Liver (tissue), 7 donors: ENCODE measurements at regions not wholly inside any gene's neighbourhood (a gene's known extent, or its start where the extent isn't known, plus 50 kb on each side); places are given as distances from the start of the nearest gene placed in this dataset.

Experiments used
- DNase-seq: peaks from one replicate; pipeline ENCODE4 v3.0.0-alpha.2; 2017; ENCODE audit warnings: low spot score
- H3K27ac ChIP-seq, 2 donors: one replicate each; pipeline ENCODE4 v1.7.0; 2013; ENCODE audit warnings: inconsistent platforms in 2 of 2, low read length in 2 of 2, control low read depth in 1 of 2, low read depth in 1 of 2, mild to moderate bottlenecking in 1 of 2
- H3K27me3 ChIP-seq, 4 donors: one replicate each; pipeline versions ENCODE4 v1.6.1 to v1.7.0; 2013; ENCODE audit warnings: low read length in 3 of 4, inconsistent platforms in 1 of 4, mild to moderate bottlenecking in 1 of 4, moderate library complexity in 1 of 4; ENCODE audit not compliant: control insufficient read depth in 4 of 4, insufficient read depth in 4 of 4
- H3K36me3 ChIP-seq, 4 donors: one replicate each; pipeline versions ENCODE4 v1.6.1 to v1.7.0; 2013; ENCODE audit warnings: low read length in 3 of 4, mild to moderate bottlenecking in 3 of 4, low read depth in 1 of 4, moderate library complexity in 1 of 4; ENCODE audit not compliant: control insufficient read depth in 4 of 4, insufficient read depth in 3 of 4
- H3K4me1 ChIP-seq, 4 donors: one replicate each; pipeline versions ENCODE4 v1.6.1 to v1.7.0; 2013; ENCODE audit warnings: low read length in 3 of 4, mild to moderate bottlenecking in 3 of 4, moderate library complexity in 1 of 4; ENCODE audit not compliant: control insufficient read depth in 4 of 4, insufficient read depth in 4 of 4
- H3K4me3 ChIP-seq, 3 donors: one replicate each; pipeline versions ENCODE4 v1.6.1 to v1.7.0; 2013; ENCODE audit warnings: low read length in 3 of 3, control low read depth in 1 of 3, low read depth in 1 of 3, mild to moderate bottlenecking in 1 of 3
- H3K9ac ChIP-seq, 2 donors: one replicate each; pipeline ENCODE4 v1.7.0; 2013; ENCODE audit warnings: low read length in 2 of 2, mild to moderate bottlenecking in 2 of 2, moderate library complexity in 2 of 2, control low read depth in 1 of 2, low read depth in 1 of 2
- H3K9me3 ChIP-seq, 4 donors: one replicate each; pipeline versions ENCODE4 v1.6.1 to v1.7.0; 2013; ENCODE audit warnings: low read length in 3 of 4; ENCODE audit not compliant: control insufficient read depth in 4 of 4
- ATF3 ChIP-seq: IDR thresholded peaks from 2 replicates; pipeline ENCODE4 v1.6.1; 2016; ENCODE audit warnings: antibody characterized with exemption
- EGR1 ChIP-seq, 2 donors: IDR thresholded peaks; 2 replicates each; pipeline ENCODE4 v1.6.1; 2016 to 2018; ENCODE audit warnings: antibody characterized with exemption in 2 of 2, low read depth in 2 of 2
- FOXA1 ChIP-seq: IDR thresholded peaks from 2 replicates; pipeline ENCODE4 v1.6.1; 2016; ENCODE audit warnings: antibody characterized with exemption
- FOXA2 ChIP-seq: IDR thresholded peaks from 2 replicates; pipeline ENCODE4 v1.6.1; 2016; ENCODE audit warnings: antibody characterized with exemption
- GABPA ChIP-seq, 2 donors: IDR thresholded peaks in 1 of 2; conservative IDR thresholded peaks in 1 of 2; 2 replicates each; pipeline ENCODE4 v1.6.1; 2016; ENCODE audit warnings: antibody characterized with exemption in 2 of 2, mild to moderate bottlenecking in 1 of 2, moderate library complexity in 1 of 2
- HNF4A ChIP-seq, 2 donors: conservative IDR thresholded peaks; 2 replicates each; pipeline ENCODE4 v1.6.1; 2016; ENCODE audit warnings: antibody characterized with exemption in 2 of 2, mild to moderate bottlenecking in 2 of 2
- HNF4G ChIP-seq: IDR thresholded peaks from 2 replicates; pipeline ENCODE4 v1.6.1; 2016; ENCODE audit warnings: antibody characterized with exemption
- MAX ChIP-seq: IDR thresholded peaks from 2 replicates; pipeline ENCODE4 v1.6.1; 2016; ENCODE audit warnings: antibody characterized with exemption
- NR2F2 ChIP-seq: IDR thresholded peaks from 2 replicates; pipeline ENCODE4 v1.6.1; 2016; ENCODE audit warnings: antibody characterized with exemption
- RAD21 ChIP-seq, 2 donors: IDR thresholded peaks; 2 replicates each; pipeline ENCODE4 v1.6.1; 2016; ENCODE audit warnings: antibody characterized with exemption in 2 of 2, mild to moderate bottlenecking in 2 of 2
- SP1 ChIP-seq: IDR thresholded peaks from 2 replicates; pipeline ENCODE4 v1.6.1; 2018; ENCODE audit warnings: antibody characterized with exemption, mild to moderate bottlenecking
- YY1 ChIP-seq: IDR thresholded peaks from 2 replicates; pipeline ENCODE4 v1.6.1; 2016; ENCODE audit warnings: antibody characterized with exemption, mild to moderate bottlenecking
- WGBS: extraction: QIAGEN DNeasy Blood & Tissue Kit; methylation state at CpG from one replicate; pipeline ENCODE4 v1.1.7; 2013; 5-methylcytosine and 5-hydroxymethylcytosine counted together
- TF ChIP-seq, protein P1 (sequence below): IDR thresholded peaks from 2 replicates; pipeline ENCODE4 v1.6.1; 2016; ENCODE audit warnings: antibody characterized with exemption, mild to moderate bottlenecking
- TF ChIP-seq, protein P2 (sequence below): IDR thresholded peaks from 2 replicates; pipeline ENCODE4 v1.6.1; 2016; ENCODE audit warnings: antibody characterized with exemption
- donor health status: healthy.
- donor health status: healthy.
- donor health status: healthy.
- donor health status: healthy.

DNA sequence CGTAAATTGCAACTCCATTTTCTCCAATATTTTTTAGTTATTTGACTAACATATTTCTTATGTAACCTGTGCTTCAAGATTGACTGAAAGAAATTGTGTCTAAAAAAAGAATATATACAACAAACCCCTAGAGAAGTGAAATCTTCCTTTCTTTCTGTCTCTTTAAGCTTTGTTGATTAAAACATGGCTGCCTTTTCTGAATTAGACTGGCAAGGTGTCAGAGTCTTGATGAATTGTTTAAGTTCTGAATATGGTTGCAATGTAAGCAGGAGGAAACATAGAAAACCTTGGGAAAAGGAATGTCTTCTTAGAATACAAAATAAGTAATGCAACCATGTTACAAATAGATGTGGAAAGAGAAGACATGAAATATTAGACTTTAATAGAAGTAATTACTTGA, 209.8 kb upstream of the CTNND2 start:
- DNase-seq, result no peak
- Histone ChIP-seq H3K27ac (no peak overlapping the region), H3K9me3 (no peaks in the 10 kb centered on the region), H3K9ac (no peak overlapping the region), H3K4me3 (no peak overlapping the region), H3K36me3 (no peaks in the 10 kb centered on the region), H3K4me1 (peaks cover 0 to 15% (median 3%) of the 10 kb centered on the region in 4 donors), H3K27me3 (no peaks in the 10 kb centered on the region)
- TF ChIP-seq HNF4G (no peak), FOXA1 (no peak), EGR1 (IDR thresholded peaks at IDR 0.05; ENCODE audit: low read depth in 2 of 2) (no peak), ATF3 (no peak), YY1 (no peak)
- TF ChIP-seq, protein P1, sequence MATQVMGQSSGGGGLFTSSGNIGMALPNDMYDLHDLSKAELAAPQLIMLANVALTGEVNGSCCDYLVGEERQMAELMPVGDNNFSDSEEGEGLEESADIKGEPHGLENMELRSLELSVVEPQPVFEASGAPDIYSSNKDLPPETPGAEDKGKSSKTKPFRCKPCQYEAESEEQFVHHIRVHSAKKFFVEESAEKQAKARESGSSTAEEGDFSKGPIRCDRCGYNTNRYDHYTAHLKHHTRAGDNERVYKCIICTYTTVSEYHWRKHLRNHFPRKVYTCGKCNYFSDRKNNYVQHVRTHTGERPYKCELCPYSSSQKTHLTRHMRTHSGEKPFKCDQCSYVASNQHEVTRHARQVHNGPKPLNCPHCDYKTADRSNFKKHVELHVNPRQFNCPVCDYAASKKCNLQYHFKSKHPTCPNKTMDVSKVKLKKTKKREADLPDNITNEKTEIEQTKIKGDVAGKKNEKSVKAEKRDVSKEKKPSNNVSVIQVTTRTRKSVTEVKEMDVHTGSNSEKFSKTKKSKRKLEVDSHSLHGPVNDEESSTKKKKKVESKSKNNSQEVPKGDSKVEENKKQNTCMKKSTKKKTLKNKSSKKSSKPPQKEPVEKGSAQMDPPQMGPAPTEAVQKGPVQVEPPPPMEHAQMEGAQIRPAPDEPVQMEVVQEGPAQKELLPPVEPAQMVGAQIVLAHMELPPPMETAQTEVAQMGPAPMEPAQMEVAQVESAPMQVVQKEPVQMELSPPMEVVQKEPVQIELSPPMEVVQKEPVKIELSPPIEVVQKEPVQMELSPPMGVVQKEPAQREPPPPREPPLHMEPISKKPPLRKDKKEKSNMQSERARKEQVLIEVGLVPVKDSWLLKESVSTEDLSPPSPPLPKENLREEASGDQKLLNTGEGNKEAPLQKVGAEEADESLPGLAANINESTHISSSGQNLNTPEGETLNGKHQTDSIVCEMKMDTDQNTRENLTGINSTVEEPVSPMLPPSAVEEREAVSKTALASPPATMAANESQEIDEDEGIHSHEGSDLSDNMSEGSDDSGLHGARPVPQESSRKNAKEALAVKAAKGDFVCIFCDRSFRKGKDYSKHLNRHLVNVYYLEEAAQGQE, result no peak
- WGBS, result 94% methylated on average over 1 of the region's 1 CpG

GRCh38 chr5:12113062-12113461, 208.8 kb upstream of the CTNND2 start:
- 40% methylated on average over 3 of the region's 3 CpGs for WGBS
- no peak overlapping the region for H3K4me3 ChIP-seq
- TF ChIP-seq FOXA2, result no peak
- no peak for TF ChIP-seq GABPA (IDR thresholded peaks at IDR 0.05 in 1 of 2, conservative IDR thresholded peaks at IDR 0.05 in 1 of 2)
- TF ChIP-seq HNF4A (conservative IDR thresholded peaks at IDR 0.05), result no peak
- no peak for TF ChIP-seq ATF3
- TF ChIP-seq MAX, result no peak
- TF ChIP-seq SP1, result no peak
- no peak for TF ChIP-seq NR2F2
- TF ChIP-seq, protein P1, result no peak
- TF ChIP-seq, protein P2, sequence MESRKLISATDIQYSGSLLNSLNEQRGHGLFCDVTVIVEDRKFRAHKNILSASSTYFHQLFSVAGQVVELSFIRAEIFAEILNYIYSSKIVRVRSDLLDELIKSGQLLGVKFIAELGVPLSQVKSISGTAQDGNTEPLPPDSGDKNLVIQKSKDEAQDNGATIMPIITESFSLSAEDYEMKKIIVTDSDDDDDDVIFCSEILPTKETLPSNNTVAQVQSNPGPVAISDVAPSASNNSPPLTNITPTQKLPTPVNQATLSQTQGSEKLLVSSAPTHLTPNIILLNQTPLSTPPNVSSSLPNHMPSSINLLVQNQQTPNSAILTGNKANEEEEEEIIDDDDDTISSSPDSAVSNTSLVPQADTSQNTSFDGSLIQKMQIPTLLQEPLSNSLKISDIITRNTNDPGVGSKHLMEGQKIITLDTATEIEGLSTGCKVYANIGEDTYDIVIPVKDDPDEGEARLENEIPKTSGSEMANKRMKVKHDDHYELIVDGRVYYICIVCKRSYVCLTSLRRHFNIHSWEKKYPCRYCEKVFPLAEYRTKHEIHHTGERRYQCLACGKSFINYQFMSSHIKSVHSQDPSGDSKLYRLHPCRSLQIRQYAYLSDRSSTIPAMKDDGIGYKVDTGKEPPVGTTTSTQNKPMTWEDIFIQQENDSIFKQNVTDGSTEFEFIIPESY, result no peak
- TF ChIP-seq HNF4G, result no peak
- no peak for TF ChIP-seq RAD21 (IDR thresholded peaks at IDR 0.05)
- DNase-seq, result no peak
- H3K9me3 ChIP-seq, result no peaks in the 10 kb centered on the region
- no peaks in the 10 kb centered on the region for H3K36me3 ChIP-seq
- no peaks in the 10 kb centered on the region for H3K27me3 ChIP-seq
- H3K9ac ChIP-seq, result no peak overlapping the region
- H3K27ac ChIP-seq, result no peak overlapping the region
- peaks cover 0 to 16% (median 3%) of the 10 kb centered on the region in 4 donors for H3K4me1 ChIP-seq
